ENCODE measurements at regions not wholly inside any gene's neighbourhood (a gene's known extent, or its start where the extent isn't known, plus 50 kb on each side); places are given as distances from the start of the nearest gene placed in this dataset.

DNA sequence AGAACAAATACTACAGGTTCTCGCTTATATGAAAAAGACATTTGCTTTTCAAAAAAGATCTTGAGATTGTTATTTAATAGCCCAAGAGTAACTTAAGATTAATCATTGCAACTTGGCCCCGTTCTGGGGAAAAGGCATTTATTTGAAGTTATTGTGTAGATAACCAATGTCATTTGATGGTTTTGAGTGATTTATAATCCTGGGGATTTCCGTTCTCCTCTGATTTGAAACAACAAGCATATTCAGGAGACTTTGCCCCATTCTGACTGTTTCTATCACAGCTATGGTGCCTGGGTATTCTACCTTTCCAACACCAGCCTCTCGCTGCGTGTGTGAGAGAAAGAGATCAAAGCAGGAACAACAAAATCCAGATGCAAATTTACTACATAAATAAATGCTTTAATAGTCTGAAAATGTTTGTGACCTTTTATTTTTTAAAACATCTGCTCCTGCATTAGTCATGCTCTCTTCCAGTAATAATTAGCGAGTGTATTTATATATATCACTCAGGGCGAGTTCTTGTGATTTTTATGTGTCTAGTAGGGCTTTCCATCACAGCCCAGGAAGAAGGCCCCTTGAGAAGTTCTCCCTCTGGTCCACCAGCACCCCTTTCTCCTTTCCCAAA lies 197.9 kb upstream of the FOXQ1 start:
- DNase-seq (ENCODE audit: extremely low read depth, insufficient read length), result no peak
- H3K4me3 ChIP-seq (replicated peaks; ENCODE audit: low read depth, low read length), result no peak overlapping the region
- TF ChIP-seq, protein P1, sequence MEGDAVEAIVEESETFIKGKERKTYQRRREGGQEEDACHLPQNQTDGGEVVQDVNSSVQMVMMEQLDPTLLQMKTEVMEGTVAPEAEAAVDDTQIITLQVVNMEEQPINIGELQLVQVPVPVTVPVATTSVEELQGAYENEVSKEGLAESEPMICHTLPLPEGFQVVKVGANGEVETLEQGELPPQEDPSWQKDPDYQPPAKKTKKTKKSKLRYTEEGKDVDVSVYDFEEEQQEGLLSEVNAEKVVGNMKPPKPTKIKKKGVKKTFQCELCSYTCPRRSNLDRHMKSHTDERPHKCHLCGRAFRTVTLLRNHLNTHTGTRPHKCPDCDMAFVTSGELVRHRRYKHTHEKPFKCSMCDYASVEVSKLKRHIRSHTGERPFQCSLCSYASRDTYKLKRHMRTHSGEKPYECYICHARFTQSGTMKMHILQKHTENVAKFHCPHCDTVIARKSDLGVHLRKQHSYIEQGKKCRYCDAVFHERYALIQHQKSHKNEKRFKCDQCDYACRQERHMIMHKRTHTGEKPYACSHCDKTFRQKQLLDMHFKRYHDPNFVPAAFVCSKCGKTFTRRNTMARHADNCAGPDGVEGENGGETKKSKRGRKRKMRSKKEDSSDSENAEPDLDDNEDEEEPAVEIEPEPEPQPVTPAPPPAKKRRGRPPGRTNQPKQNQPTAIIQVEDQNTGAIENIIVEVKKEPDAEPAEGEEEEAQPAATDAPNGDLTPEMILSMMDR (IDR thresholded peaks at IDR 0.05; ENCODE audit: insufficient read depth, low read length, poor library complexity, severe bottlenecking), result no peak
- no peaks in the 10 kb centered on the region for H3K27me3 ChIP-seq (replicated peaks; ENCODE audit: control insufficient read depth, insufficient read depth, low read length)
- H3K36me3 ChIP-seq (ENCODE audit: control insufficient read depth, insufficient read depth, low read length), result no peaks in the 10 kb centered on the region

DNA sequence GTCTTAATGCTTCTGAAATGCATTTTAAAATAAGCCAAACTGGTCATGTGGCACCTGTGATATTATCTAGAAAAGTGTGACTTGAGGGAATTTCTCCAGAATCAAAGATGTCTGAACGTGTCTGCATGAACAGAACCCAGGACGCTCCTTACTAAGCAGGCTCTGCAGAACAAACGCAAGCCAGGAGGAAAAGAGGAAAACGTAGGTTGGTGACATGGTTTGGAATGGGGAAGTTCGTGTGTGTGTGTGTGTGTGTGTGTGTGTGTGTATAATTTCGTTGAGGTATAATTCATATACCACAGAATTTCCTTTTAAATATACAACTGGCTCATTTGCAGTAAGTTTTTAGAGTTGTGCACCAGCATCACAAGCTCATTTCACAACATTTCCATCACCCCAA lies 200.5 kb upstream of the FOXQ1 start:
- Histone ChIP-seq H3K27me3 (replicated peaks; ENCODE audit: control insufficient read depth, insufficient read depth, low read length) (no peaks in the 10 kb centered on the region), H3K4me3 (replicated peaks; ENCODE audit: low read depth, low read length) (no peak overlapping the region), H3K36me3 (ENCODE audit: control insufficient read depth, insufficient read depth, low read length) (no peaks in the 10 kb centered on the region)
- no peak for DNase-seq (ENCODE audit: extremely low read depth, insufficient read length)
- TF ChIP-seq, protein P1 (IDR thresholded peaks at IDR 0.05; ENCODE audit: insufficient read depth, low read length, poor library complexity, severe bottlenecking), result no peak

DNA sequence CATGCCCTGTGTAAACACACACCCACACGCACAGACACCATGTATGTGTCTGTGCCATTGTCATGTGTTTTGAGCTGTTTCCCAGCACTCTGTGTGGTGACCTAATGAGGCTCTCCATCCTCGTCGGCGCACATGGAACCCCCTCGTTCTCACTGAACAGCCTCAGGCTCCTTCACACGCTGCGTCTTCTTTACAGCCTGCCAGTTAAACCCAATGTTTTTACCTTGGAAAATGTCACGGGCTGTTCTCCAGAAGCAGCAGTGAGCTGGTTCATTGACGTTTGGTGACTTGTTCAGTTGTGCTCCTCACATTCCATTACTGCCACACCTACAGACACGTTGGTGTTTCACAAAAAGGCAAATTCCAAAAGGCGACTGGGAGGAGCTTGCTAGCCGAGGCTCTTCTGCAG lies 201.0 kb upstream of the FOXQ1 start:
- TF ChIP-seq, protein P1 (IDR thresholded peaks at IDR 0.05; ENCODE audit: insufficient read depth, low read length, poor library complexity, severe bottlenecking), result no peak
- Histone ChIP-seq H3K27me3 (replicated peaks; ENCODE audit: control insufficient read depth, insufficient read depth, low read length) (no peaks in the 10 kb centered on the region), H3K4me3 (replicated peaks; ENCODE audit: low read depth, low read length) (no peak overlapping the region), H3K36me3 (ENCODE audit: control insufficient read depth, insufficient read depth, low read length) (no peaks in the 10 kb centered on the region)
- DNase-seq (ENCODE audit: extremely low read depth, insufficient read length), result no peak

DNA sequence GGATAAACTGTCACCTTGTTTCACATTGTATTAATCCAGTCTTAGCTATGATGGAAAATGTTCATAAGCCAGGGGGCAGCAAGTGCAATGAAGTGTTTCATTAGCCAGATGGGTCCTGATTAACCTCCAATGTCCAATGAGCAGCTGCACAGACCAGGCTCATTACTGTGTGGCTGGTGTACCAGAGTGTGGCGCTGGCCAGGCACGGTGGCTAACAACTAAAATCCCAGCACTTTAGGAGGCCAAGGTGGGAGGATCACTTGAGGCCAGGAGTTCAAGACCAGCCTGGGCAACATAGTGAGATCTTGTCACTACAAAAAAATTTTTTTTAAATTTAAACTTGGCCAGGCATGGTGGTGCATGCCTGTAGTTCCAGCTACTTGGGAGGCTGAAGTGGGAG lies 201.7 kb upstream of the FOXQ1 start:
- Histone ChIP-seq H3K27me3 (replicated peaks; ENCODE audit: control insufficient read depth, insufficient read depth, low read length) (no peaks in the 10 kb centered on the region), H3K4me3 (replicated peaks; ENCODE audit: low read depth, low read length) (no peak overlapping the region), H3K36me3 (ENCODE audit: control insufficient read depth, insufficient read depth, low read length) (no peaks in the 10 kb centered on the region)
- TF ChIP-seq, protein P1 (IDR thresholded peaks at IDR 0.05; ENCODE audit: insufficient read depth, low read length, poor library complexity, severe bottlenecking), result no peak
- no peak for DNase-seq (ENCODE audit: extremely low read depth, insufficient read length)

DNA sequence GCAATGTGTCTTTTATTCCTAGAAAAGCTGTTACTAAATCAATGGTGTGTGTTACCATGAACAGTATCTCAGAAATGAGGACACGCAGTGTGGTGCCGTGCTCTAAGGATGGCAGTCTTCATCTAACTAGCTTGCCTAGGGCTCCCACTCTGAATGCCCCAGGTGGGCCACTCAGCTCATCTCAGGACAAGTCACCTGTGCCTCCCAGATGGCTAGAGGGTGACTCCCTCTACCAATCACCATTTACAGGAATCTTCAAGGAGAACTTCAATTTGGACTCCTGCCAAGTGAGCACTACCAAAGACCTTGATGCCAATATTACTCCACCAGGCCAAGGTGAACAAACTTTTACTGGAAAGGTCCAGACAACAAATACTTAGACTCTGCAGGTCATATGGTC lies 202.8 kb upstream of the FOXQ1 start:
- Histone ChIP-seq H3K4me3 (replicated peaks; ENCODE audit: low read depth, low read length) (no peak overlapping the region), H3K36me3 (ENCODE audit: control insufficient read depth, insufficient read depth, low read length) (no peaks in the 10 kb centered on the region), H3K27me3 (replicated peaks; ENCODE audit: control insufficient read depth, insufficient read depth, low read length) (no peaks in the 10 kb centered on the region; the same call in 1 of the 2 replicates)
- DNase-seq (ENCODE audit: extremely low read depth, insufficient read length), result no peak
- TF ChIP-seq, protein P1 (IDR thresholded peaks at IDR 0.05; ENCODE audit: insufficient read depth, low read length, poor library complexity, severe bottlenecking), result no peak

DNA sequence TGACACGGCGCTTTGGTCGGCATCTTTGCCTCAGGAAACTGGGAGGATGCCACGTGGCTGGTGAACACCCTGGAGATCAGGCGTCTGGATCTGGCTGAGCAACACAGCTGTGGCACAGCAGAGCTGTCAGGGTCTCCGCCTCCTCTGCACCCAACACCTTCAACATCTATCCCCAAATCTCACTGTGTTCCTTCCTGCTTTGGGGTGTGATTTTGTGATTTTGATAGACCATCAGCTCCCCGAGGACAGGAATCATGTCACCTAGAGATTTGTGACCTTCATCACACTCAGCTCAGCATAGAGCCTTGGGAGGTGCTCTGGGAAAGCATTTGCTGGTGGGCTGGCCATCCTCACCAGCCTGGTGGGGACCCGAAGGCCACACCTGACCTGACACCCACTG lies 203.7 kb upstream of the FOXQ1 start:
- Histone ChIP-seq H3K27me3 (replicated peaks; ENCODE audit: control insufficient read depth, insufficient read depth, low read length) (no peaks in the 10 kb centered on the region; the same call in 1 of the 2 replicates), H3K36me3 (ENCODE audit: control insufficient read depth, insufficient read depth, low read length) (no peaks in the 10 kb centered on the region), H3K4me3 (replicated peaks; ENCODE audit: low read depth, low read length) (no peak overlapping the region)
- no peak for DNase-seq (ENCODE audit: extremely low read depth, insufficient read length)
- TF ChIP-seq, protein P1 (IDR thresholded peaks at IDR 0.05; ENCODE audit: insufficient read depth, low read length, poor library complexity, severe bottlenecking), result no peak
